ENCODE measurements at regions not wholly inside any gene's neighbourhood (a gene's known extent, or its start where the extent isn't known, plus 50 kb on each side); places are given as distances from the start of the nearest gene placed in this dataset.

GRCh38 chr5:143471666-143472464 lies 68.4 kb upstream of the NR3C1 start:
- ChIA-PET POLR2A (ENCODE audit: partially characterized antibody) (no interaction called here), CTCF (ENCODE audit: partially characterized antibody) (no interaction called here)
- Histone ChIP-seq H2AK5ac (ENCODE audit: low read depth, low read length) (no peak overlapping the region), H2BK12ac (ENCODE audit: low read depth, low read length) (no peak overlapping the region), H2BK20ac (ENCODE audit: low read length) (no peak overlapping the region), H2BK15ac (ENCODE audit: low read length) (no peak overlapping the region), H3K18ac (ENCODE audit: extremely low read depth, low read length) (no peak overlapping the region), H3K4me1 (replicated peaks in 1 of 4; ENCODE audit: control insufficient read depth in 3 of 4, insufficient read depth in 4 of 4, low read length in 3 of 4) (no peaks in the 10 kb centered on the region), H3K4me2 (ENCODE audit: insufficient read depth in 1 of 2, low read depth in 2 of 2, low read length in 2 of 2) (no peak overlapping the region), H3K23ac (ENCODE audit: insufficient read length) (no peak overlapping the region), H3K9me3 (ENCODE audit: insufficient read depth in 2 of 2, low read depth in 1 of 2, low read length in 1 of 2) (no peaks in the 10 kb centered on the region), H2BK120ac (replicated peaks; ENCODE audit: low read depth, low read length) (no peak overlapping the region), H3K27me3 (replicated peaks in 1 of 4; ENCODE audit: control insufficient read depth in 3 of 4, extremely low read depth in 1 of 4, insufficient read depth in 3 of 4, low read length in 3 of 4) (no peaks in the 10 kb centered on the region), H3K4ac (replicated peaks; ENCODE audit: insufficient read length, low read depth, low read length) (no peak overlapping the region), H4K8ac (ENCODE audit: extremely low read depth, insufficient read depth, low read length) (no peak overlapping the region), H3K4me3 (ENCODE audit: extremely low read depth in 1 of 4, insufficient read depth in 2 of 4, low read depth in 3 of 4, low read length in 4 of 4) (no peak overlapping the region), H3K23me2 (ENCODE audit: low read depth, low read length) (no peaks in the 10 kb centered on the region), H3K56ac (replicated peaks; ENCODE audit: insufficient read length, low read depth, low read length) (no peak overlapping the region), H3K79me2 (ENCODE audit: control insufficient read depth in 1 of 2, insufficient read depth in 2 of 2, low read length in 2 of 2) (no peaks in the 10 kb centered on the region), H2AFZ (ENCODE audit: low read length) (no peak overlapping the region), H3K9ac (replicated peaks in 1 of 4; ENCODE audit: extremely low read depth in 1 of 4, low read depth in 3 of 4, low read length in 3 of 4) (no peak overlapping the region), H3K27ac (ENCODE audit: low read depth, low read length) (no peak overlapping the region), H4K91ac (replicated peaks; ENCODE audit: insufficient read length, low read length) (no peak overlapping the region), H3K36me3 (ENCODE audit: control insufficient read depth in 2 of 4, insufficient read depth in 4 of 4, low read length in 3 of 4) (no peaks in the 10 kb centered on the region), H4K5ac (ENCODE audit: insufficient read length, low read depth, low read length) (no peak overlapping the region), H2BK5ac (ENCODE audit: low read depth, low read length) (no peak overlapping the region), H3K79me1 (ENCODE audit: low read depth, low read length) (no peaks in the 10 kb centered on the region), H3K14ac (ENCODE audit: insufficient read length) (no peak overlapping the region), H4K20me1 (replicated peaks in 1 of 2; ENCODE audit: control insufficient read depth in 1 of 2, insufficient read depth in 2 of 2, low read length in 2 of 2) (no peaks in the 10 kb centered on the region)
- WGBS, 2 experiments (ENCODE audit: extremely low coverage in 1 of 2, insufficient coverage in 1 of 2, insufficient read length in 1 of 2, insufficient replicate concordance in 2 of 2, low coverage in 1 of 2, low lambda C conversion rate in 2 of 2, missing lambda C conversion rate in 1 of 2): 89% methylated on average over 7 of the region's 7 CpGs; no CpG with 5 or more reads in 1 of the 2 experiments
- FAIRE-seq (no peak), DNase-seq (ENCODE audit: low read depth in 1 of 2, low spot score in 2 of 2) (no peak)
- TF ChIP-seq GABPA (IDR thresholded peaks at IDR 0.05; ENCODE audit: borderline replicate concordance, insufficient read depth, low read length): no peak
- no peak for TF ChIP-seq RAD21 (IDR thresholded peaks at IDR 0.05 in 1 of 2, conservative IDR thresholded peaks at IDR 0.05 in 1 of 2; ENCODE audit: low read depth in 2 of 2, low read length in 2 of 2)
- TF ChIP-seq CHD1 (IDR thresholded peaks at IDR 0.05; ENCODE audit: low read depth, low read length): no peak
- TF ChIP-seq FOSL1 (IDR thresholded peaks at IDR 0.05; ENCODE audit: insufficient read depth, low read depth, low read length): no peak
- no peak for TF ChIP-seq RFX5 (IDR thresholded peaks at IDR 0.05; ENCODE audit: borderline replicate concordance, low read depth, low read length)
- TF ChIP-seq HDAC6 (IDR thresholded peaks at IDR 0.05; ENCODE audit: low read depth, low read length): no peak
- TF ChIP-seq SIN3A (conservative IDR thresholded peaks at IDR 0.05 in 1 of 2, IDR thresholded peaks at IDR 0.05 in 1 of 2; ENCODE audit: low read depth in 1 of 2, low read length in 2 of 2): no peak
- no peak for TF ChIP-seq EGR1 (IDR thresholded peaks at IDR 0.05; ENCODE audit: borderline replicate concordance, low read depth, low read length)
- no peak for TF ChIP-seq POU5F1 (IDR thresholded peaks at IDR 0.05; ENCODE audit: low read depth, low read length)
